HEK293T (cell line): ENCODE measurements at regions not wholly inside any gene's neighbourhood (a gene's known extent, or its start where the extent isn't known, plus 50 kb on each side); places are given as distances from the start of the nearest gene placed in this dataset.

Source experiments
- CTCF ChIA-PET: fragments of 350-600 bp; formaldehyde crosslinking; extraction: SDS; loops from one replicate; lab custom pipeline; 2021; ENCODE audit warnings: antibody characterized with exemption, inconsistent platforms; lab: Yijun Ruan, JAX
- POLR2A ChIA-PET: fragments of 350-600 bp; formaldehyde crosslinking; extraction: SDS; loops from one replicate; lab custom pipeline; 2020; ENCODE audit warnings: antibody characterized with exemption, inconsistent platforms; lab: Yijun Ruan, JAX
- DNase-seq: peaks from one replicate; pipeline ENCODE4 v3.0.0; 2012; ENCODE audit warnings: mixed read lengths; ENCODE audit errors: extremely low spot score
- ARNT ChIP-seq: fragments of 450-650 bp; IDR thresholded peaks from 2 replicates; pipeline ENCODE4 v1.6.1; 2017; ENCODE audit warnings: mild to moderate bottlenecking
- BHLHE40 ChIP-seq: fragments of 450-650 bp; IDR thresholded peaks from 2 replicates; pipeline ENCODE4 v1.6.1; 2016; ENCODE audit warnings: mild to moderate bottlenecking, moderate library complexity, borderline replicate concordance
- CTBP1 ChIP-seq: fragments of 450-650 bp; IDR thresholded peaks from 2 replicates; pipeline ENCODE4 v1.6.1; 2016; ENCODE audit warnings: borderline replicate concordance
- ELF4 ChIP-seq: fragments of 450-650 bp; IDR thresholded peaks from 2 replicates; pipeline ENCODE4 v1.6.1; 2017; ENCODE audit warnings: antibody characterized with exemption
- FOXA1 ChIP-seq: fragments of 450-650 bp; IDR thresholded peaks from 2 replicates; pipeline ENCODE4 v1.6.1; 2016; ENCODE audit warnings: mild to moderate bottlenecking
- FOXK2 ChIP-seq: fragments of 450-650 bp; IDR thresholded peaks from 2 replicates; pipeline ENCODE4 v1.6.1; 2016; ENCODE audit warnings: mild to moderate bottlenecking
- FOXM1 ChIP-seq: fragments of 450-650 bp; IDR thresholded peaks from 2 replicates; pipeline ENCODE4 v1.6.1; 2017; ENCODE audit warnings: mild to moderate bottlenecking, borderline replicate concordance
- HDGF ChIP-seq: fragments of 450-650 bp; IDR thresholded peaks from 2 replicates; pipeline ENCODE4 v1.6.1; 2017; ENCODE audit warnings: antibody characterized with exemption, borderline replicate concordance
- L3MBTL2 ChIP-seq: fragments of 450-650 bp; conservative IDR thresholded peaks from 2 replicates; pipeline ENCODE4 v1.6.1; 2016; ENCODE audit warnings: mild to moderate bottlenecking
- LEF1 ChIP-seq: fragments of 450-650 bp; IDR thresholded peaks from 2 replicates; pipeline ENCODE4 v1.6.1; 2017; ENCODE audit warnings: mild to moderate bottlenecking, borderline replicate concordance
- NFRKB ChIP-seq: fragments of 450-650 bp; IDR thresholded peaks from 2 replicates; pipeline ENCODE4 v1.6.1; 2016; ENCODE audit warnings: mild to moderate bottlenecking, moderate library complexity
- SP1 ChIP-seq: fragments of 450-650 bp; IDR thresholded peaks from 2 replicates; pipeline ENCODE4 v1.6.1; 2017
- SUZ12 ChIP-seq: fragments of 450-650 bp; IDR thresholded peaks from 2 replicates; pipeline ENCODE4 v1.6.1; 2016; ENCODE audit warnings: mild to moderate bottlenecking
- TARDBP ChIP-seq: fragments of 450-650 bp; IDR thresholded peaks from 2 replicates; pipeline ENCODE4 v1.6.1; 2016
- ZNF384 ChIP-seq: fragments of 450-650 bp; IDR thresholded peaks from 2 replicates; pipeline ENCODE4 v1.6.1; 2016
- TF ChIP-seq, protein P1 (sequence below): fragments of 450-650 bp; IDR thresholded peaks from 2 replicates; pipeline ENCODE4 v1.6.1; 2016

DNA sequence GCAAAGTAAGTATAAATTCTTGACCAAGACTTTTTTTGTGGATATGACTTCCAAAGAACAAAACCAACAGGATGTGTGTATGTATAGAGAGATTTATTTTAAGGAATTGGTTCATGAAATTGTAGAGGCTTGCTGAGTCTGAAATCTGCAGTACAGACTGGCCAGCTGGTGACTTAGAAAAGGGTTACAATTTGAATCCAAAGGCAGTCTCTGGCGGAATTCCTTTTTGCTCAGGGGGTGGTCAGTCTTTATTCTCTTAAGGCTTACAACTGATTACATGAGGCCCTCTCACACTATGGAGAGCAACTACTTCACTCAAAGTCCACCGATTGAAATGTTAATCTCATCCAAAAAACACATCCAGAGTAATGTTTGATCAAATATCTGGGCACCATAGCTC is 100.1 kb upstream of the IMMP2L start:
- CTCF ChIA-PET = interaction anchor here (0.6 kb wide), 1 partner anchor 27 kb away, joined by 3 read pairs; no protein-coding TSS in a partner anchor

DNA sequence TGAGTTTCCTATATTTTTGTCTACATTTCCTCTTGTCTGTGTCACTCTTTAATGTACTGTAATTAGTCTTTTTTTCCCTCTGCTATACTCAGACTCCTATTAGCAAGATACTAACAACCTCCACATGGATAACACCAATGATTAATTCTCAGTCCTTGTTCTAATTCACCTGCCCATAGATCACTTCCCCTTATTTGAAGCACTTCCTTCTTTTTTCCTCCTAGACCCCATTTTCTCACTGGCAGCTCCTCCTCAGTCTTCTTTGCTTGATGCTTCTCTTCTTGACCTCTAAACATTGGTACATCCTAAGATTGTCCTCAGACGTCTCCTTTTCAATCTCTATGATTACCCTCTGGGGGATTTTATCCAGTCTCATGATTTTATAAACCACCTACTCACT is 98.2 kb upstream of the IMMP2L start:
- POLR2A ChIA-PET = no interaction called here
- no peak for DNase-seq
- CTCF ChIA-PET = no interaction called here
- no peak for TF ChIP-seq SP1

More for the DNA sequence above, 100.1 kb upstream of the IMMP2L start:
- POLR2A ChIA-PET = no interaction called here
- TF ChIP-seq FOXK2 (no peak), ARNT (no peak), ZNF384 (no peak), LEF1 (no peak), NFRKB (no peak), BHLHE40 (no peak), FOXM1 (no peak), SUZ12 (no peak), HDGF (no peak), L3MBTL2 (no peak), ELF4 (no peak), SP1 (no peak), FOXA1 (no peak), CTBP1 (no peak), TARDBP (no peak)
- TF ChIP-seq, protein P1, sequence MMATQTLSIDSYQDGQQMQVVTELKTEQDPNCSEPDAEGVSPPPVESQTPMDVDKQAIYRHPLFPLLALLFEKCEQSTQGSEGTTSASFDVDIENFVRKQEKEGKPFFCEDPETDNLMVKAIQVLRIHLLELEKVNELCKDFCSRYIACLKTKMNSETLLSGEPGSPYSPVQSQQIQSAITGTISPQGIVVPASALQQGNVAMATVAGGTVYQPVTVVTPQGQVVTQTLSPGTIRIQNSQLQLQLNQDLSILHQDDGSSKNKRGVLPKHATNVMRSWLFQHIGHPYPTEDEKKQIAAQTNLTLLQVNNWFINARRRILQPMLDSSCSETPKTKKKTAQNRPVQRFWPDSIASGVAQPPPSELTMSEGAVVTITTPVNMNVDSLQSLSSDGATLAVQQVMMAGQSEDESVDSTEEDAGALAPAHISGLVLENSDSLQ = no peak
- DNase-seq = no peak

- CTCF ChIA-PET = no interaction called here
Measured at GRCh38 chr7:111658546-111658945, 96.3 kb upstream of the IMMP2L start.

GRCh38 chr7:111657018-111657417 is 94.7 kb upstream of the IMMP2L start:
- no peak for DNase-seq
- ChIA-PET CTCF (no interaction called here), POLR2A (no interaction called here)
- TF ChIP-seq NFRKB (no peak), FOXM1 (no peak), SP1 (no peak), FOXA1 (no peak), ARNT (no peak), CTBP1 (no peak), ZNF384 (no peak), SUZ12 (no peak), LEF1 (no peak), HDGF (no peak), FOXK2 (no peak), TARDBP (no peak), ELF4 (no peak), L3MBTL2 (no peak), BHLHE40 (no peak)

More at GRCh38 chr7:111658546-111658945, 96.3 kb upstream of the IMMP2L start:
- no peak for TF ChIP-seq TARDBP
- TF ChIP-seq, protein P1 = no peak
- TF ChIP-seq FOXK2 = no peak
- TF ChIP-seq NFRKB = no peak
- no peak for TF ChIP-seq LEF1
- no peak for TF ChIP-seq CTBP1
- TF ChIP-seq FOXM1 = no peak
- no peak for TF ChIP-seq BHLHE40
- TF ChIP-seq HDGF = no peak
- TF ChIP-seq ELF4 = no peak
- TF ChIP-seq ZNF384 = no peak
- no peak for TF ChIP-seq FOXA1
- no peak for TF ChIP-seq SP1
- POLR2A ChIA-PET = no interaction called here
- DNase-seq = no peak

DNA sequence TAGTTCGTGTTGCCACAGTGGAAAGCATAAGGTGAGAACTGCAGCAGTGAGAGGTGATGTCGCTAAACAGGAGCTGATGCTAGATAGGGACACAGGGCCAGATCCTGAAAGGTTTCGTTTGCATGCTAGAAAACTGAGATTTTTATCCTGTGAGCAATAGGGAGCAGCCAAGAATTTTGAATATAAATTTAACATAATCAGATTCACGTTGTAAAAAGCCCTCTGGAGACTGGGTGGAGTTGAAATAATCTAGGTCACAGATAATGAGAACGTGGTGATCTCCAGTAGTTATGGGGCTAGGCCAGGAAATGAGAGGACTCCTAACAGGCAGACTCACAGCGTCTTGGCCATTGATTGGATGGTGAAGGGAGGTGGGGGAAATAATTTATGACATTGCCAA is 92.1 kb upstream of the IMMP2L start:
- POLR2A ChIA-PET = no interaction called here
- no peak for DNase-seq
- CTCF ChIA-PET = no interaction called here
- TF ChIP-seq CTBP1 (no peak), NFRKB (no peak), FOXK2 (no peak), FOXM1 (no peak), SP1 (no peak), HDGF (no peak), ELF4 (no peak), FOXA1 (no peak), LEF1 (no peak), BHLHE40 (no peak), TARDBP (no peak), ARNT (no peak)

DNA sequence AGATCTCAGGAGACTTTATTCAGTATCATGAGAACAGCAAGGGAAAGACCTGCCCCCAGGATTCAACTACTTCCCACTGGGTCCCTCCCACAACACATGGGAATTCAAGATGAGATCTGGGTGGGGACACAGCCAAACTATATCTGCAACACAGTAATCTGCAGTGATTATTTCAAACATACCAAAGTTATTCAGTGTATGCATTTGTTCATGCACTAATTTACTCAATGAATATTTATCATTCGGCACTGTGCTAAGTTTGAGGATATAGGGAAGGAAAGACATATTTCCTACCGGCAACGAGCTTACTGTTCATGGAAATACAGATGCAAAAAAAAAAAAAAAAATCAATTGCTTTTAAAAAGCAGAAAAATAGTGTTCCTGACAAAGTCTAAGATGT is 91.6 kb upstream of the IMMP2L start:
- TF ChIP-seq NFRKB (no peak), ZNF384 (no peak), CTBP1 (no peak), SP1 (no peak), SUZ12 (no peak), LEF1 (no peak)
- CTCF ChIA-PET = no interaction called here
- DNase-seq = no peak
- POLR2A ChIA-PET = no interaction called here

DNA sequence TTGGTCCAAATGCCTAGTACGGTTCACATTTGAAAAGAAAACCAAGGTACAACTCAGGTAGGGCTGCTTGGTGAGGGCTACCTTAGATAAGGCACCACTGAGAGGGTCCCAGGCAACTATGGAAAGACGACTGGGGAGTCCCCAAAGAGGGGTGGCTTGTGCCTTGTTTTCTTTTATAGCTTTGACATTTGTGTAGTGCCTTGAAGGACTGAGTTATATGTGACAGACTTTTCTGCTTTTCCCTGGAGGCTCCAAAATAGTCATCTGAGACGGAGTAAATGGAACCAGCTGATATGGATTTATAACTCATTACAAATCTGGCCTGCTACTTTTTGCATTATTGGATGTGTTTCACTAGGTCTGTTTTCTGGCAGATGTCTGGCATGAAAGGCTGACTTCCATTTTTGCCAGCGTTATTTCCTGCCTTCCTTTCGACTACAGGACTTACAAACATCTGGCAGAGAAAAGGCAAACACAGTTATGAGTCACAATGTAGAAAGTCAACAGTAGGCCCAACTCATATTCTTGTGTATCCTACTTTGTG is 88.2 kb upstream of the IMMP2L start:
- no peak for DNase-seq
- CTCF ChIA-PET = no interaction called here
- POLR2A ChIA-PET = no interaction called here
- TF ChIP-seq, protein P1 = no peak
- TF ChIP-seq ZNF384 (no peak), HDGF (no peak), TARDBP (no peak), BHLHE40 (no peak), FOXM1 (no peak), NFRKB (no peak), SP1 (no peak), FOXA1 (no peak), L3MBTL2 (no peak), CTBP1 (no peak)
